Myocyte (in vitro differentiated cells): ENCODE measurements at regions not wholly inside any gene's neighbourhood (a gene's known extent, or its start where the extent isn't known, plus 50 kb on each side); places are given as distances from the start of the nearest gene placed in this dataset.
"Not testable (repeated sequence)": the region's sequence is repeated elsewhere in the genome, so short reads cannot be mapped to it uniquely, and the experiment has no call there.

Experiments used
- DNase-seq: peaks from one replicate; pipeline ENCODE4 v3.0.0-alpha.2; 2012; ENCODE audit warnings: low read depth

DNA sequence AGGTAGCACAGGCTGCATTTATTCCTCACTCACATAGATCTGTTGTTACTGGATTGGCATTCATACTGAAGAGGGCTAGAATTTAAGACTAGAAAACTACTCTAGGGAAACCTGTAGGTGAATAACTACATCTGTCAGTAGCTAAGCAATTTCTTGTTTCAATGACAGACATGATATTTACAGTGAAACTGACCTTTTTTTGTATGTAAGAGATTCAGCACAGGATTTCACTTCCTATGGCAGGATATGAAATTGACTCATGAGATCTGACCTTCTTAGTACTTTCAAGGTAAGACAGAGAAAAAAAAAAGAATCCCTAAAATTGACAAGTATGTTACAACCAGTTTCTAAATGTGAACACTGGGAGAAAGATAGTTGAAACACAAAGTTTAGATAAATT is 189.8 kb upstream of the SLC16A7 start:
- no peak for DNase-seq

DNA sequence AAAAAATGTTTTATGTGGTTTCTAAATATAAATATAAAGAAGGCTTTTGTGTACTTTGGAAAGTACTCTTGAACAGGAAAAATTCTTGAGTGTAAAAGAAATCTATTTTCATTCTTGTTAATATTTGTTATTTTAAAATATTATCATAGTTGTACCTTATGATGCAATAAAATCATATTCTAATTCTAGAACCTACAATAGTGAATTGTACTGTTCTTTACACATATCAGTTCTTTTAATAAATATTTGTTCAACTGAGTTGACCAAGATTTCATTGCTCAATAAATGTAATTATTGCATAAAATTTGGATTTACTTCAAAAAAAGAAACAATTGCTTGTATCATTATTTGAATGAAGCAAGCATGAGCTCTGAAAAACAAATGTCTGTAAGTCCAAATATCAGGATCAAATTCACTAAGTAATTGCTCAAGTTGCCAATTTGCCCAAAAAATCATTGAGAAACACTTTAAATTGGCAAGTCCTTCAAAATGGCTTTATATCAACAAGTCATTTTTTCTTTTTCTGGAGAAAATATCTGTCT is 191.6 kb upstream of the SLC16A7 start:
- no peak for DNase-seq

DNA sequence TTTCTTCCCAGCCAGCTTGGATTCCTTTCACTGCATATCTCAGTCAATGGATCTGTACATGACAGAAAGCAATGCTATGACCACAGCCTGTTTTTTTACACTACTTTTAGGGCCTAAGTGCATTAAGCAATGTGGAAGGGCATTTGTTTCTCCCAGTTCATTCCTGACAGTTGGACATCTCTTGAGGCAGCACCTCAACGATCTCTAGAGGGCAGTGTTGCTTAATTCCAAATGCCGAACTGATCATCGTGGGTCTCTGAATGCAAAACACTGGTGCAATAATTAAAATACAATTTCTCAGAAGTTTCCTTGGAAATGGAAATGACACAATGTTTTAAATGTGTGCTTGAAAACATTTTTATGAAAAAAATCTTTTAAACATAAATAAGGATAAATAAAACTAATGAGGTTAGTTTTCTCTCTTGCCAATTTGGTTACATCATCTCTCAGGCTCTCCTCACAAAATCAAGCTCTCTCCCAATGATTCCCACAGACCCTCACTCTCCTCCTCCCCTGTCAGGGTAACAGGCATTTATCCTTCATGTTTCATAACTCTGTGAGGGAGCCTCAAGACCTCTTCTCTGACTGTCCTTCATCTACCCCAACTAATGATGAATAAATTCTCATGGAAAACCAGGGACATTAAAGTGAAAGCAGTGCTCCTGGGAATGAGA is 192.4 kb upstream of the SLC16A7 start:
- DNase-seq, result peak; percentile 83

DNA sequence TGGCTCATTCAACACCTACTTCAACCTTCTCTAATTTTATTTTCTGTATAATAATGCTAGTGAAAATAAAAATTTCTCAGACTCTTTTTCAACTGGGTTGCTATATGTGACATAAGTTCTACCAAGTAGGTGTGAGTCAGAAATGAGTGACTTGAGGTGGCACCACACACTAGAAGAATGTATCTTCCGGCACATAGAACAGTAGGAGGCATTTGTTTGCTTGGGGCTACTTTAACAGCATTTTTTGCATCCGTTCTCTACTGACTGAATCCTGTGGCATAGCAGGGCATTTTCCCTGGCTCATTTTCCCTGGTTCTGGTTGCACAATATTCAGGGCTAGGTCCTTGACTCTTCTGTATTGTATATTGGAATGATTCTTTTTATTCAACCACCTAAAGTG is 194.0 kb upstream of the SLC16A7 start:
- DNase-seq, result no peak

DNA sequence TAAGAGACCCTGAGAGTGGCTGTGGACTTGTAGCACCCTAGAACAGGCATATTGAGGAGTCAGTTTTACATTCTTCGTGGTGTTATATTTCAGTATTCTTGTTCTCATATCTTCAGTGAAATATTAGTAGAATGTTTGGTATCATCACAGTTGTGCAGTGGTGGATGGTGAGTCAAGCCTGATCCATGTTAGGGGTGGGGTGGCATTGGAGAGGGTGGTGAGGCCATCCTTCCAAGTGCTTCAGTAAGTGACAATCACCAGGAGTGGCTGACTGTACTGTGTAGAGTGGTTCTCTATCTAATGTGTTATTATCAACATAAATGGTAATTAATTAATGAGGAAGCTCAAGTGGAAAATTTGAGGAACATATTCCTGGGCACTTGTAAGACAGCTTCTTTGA is 197.7 kb upstream of the SLC16A7 start:
- DNase-seq, result peak; percentile 21

DNA sequence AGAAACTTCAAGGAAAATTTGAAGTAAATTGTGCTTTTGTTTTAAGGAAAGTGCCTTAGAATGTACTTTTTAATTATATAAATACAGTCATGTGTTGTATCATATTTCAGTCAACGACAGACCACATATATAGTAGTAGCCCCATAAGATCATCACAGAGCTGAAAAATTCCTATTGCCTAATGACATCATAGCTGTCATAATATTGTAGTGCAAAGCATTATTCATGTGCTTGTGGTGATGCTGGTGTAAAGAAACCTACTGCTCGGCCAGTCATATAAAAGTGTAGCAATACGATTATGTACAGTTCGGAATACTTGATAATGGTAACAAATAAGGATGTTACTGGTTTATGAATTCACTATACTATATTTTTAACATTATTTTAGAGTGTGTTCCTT is 198.9 kb upstream of the SLC16A7 start:
- no peak for DNase-seq

DNA sequence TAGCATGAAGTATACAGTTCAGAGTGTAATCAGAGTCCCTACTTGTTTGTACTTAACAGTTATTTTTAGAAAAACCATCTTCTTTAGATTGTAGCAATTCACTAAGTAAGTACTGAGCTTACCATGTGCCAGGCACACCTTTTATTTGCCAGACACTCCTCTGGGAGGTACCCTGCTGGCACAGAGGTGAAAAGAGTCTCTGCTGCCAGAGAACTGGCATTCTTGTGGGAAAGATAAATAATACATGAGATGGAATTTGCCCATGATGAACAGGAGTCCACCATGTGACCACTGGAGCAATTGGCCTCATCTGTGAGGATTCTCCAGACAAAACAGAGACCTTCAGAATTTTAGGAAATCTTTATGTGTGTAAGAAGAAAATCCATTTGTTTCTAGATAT is 199.3 kb upstream of the SLC16A7 start:
- peak; percentile 10 for DNase-seq

DNA sequence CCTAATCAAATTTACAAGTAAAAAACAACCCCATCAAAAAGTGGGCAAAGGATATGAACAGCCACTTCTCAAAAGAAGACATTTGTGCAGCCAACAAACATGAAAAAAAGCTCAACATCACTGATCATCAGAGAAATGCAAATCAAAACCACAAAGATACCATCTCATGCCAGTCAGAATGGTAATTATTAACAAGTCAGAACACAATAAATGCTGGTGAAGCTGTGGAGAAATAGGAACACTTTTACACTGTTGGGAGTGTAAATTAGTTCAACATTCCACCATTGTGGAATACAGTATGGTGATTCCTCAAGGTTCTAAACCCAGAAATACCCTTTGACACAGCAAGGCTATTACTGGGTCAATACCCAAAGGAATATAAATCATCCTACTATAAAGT is 200.5 kb upstream of the SLC16A7 start:
- not testable (repeated sequence) for DNase-seq

DNA sequence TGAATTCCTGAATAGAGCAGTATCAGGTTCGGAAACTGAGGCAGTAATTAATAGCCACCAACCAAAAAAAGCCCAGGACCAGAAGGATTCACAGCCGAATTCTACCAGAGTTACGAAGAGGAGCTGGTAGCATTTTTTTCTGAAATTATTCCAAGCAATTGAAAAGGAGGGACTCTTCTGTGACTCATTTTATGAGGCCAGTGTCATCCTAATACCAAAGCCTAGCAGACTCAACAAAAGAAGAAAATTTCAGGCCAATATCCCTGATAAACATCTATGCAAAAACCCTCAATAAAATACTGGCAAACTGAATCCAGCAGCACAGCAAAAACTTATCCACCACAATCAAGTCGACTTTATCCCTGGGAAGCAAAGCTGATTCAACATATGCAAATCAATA is 202.3 kb upstream of the SLC16A7 start:
- no peak for DNase-seq

DNA sequence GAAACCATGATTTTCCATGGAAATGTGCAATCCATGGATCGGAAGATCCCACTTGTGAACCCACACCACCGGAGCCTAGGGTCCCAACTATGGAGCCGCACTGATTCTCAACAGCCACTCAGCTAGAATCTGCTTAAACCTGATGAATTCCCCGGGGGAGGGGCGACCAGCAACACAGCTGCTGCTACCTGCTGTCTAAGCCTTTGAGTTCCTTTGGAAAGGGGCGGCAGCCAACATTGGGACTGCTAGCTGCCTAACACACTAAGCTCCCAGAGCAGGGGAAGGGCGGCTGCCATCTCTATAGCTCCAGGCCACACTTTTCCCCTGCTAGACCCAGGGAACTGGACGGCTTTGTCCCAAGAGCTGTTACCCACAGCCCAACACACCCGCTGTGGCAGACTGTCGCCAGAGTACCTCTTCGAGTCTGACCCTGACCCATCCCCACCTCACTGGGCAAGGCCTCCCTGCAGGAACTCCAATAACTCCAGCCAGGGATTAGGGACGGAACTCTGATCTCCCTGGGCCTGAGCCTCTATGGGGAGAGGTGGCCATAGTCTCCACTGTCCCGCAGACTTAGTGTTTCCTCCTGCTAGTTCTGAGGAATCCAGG is 205.8 kb upstream of the SLC16A7 start:
- DNase-seq, result no peak

DNA sequence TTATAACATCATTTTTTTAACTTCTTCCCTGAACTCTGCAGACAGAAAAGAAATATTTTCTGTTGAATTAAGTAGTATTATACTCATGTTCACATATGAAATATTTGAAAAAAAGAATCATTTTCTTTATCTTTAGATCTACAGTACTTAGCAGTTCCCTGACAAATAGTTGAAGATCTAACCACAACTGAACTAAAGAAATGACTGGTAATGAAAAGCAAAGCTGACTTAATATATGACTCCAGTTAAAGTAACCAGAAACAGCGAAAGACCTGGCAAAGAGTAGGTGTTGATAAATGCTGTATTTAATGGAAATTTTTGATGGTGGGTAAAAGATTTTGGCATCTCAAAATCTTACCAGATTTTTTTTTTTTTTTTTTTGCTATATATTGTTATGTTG is 207.1 kb upstream of the SLC16A7 start:
- DNase-seq, result no peak

DNA sequence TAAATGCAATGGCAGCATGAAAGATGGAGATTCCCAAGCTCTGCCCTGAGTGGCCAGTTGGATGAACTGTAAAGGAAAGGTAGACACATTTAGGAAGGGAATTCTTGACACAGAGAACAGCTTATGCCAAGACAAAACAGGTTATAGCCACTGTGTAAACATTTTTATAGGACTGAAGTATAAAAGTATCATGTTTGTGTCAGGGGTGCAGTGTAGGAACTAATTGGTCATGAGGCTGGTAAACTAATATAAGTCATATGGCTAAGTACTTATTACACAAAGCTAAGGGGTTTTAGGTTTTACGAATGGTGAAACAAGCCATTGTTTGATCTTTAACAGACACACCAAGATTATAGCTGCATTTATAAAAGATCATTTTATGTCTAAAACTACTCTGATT is 207.7 kb upstream of the SLC16A7 start:
- no peak for DNase-seq

DNA sequence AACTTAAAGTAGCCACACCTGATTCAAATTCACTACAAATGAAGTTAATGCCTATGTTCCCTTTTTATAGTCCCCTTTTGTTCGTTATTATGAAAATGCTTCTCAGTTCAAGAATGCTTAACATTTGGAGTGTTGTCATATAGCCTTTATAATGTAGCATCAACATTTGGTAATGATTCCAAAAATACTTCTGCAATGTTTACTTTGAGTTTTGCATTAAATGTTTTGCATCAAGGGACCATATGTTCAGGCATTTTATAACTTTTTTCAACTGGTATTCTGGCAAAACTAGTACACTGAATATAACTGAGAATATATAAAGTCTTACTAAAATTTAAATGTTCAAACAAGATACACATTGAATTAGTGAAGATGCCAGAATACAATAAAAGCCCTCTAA is 209.6 kb upstream of the SLC16A7 start:
- DNase-seq, result no peak

DNA sequence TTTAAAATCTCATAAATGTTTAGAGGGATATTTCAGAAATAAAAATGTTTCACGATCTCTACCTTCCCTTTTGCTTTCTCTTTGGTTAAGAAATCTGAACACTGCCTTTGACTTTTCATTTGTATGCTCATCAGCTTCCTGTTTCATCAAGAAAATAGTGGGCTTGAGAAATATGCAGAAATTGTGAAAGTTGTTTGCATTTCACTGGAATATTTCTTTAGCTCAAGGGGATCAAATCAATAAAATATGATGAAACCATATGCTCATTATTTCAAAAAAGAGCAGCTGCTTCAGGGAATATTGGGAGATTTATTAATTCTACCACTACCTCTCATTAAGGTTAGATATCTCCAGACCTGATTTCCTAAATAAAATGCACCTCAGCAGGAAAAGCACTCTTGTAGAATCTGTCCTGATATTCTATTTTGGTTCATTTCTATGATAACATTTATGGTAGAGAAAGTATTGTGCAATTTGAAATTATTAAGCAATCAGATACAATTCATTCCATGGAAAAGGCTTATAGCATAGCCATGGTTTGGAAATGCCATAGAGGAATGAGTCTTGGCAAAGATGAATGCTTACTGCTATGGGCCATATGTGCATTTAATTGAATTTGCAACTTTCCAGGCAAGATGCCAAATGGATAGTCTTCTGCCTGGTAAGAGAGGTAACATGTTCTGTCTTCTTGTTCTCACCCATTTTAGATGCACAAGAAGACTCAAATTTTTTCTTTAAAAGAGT is 212.6 kb upstream of the SLC16A7 start:
- peak; percentile 4 for DNase-seq

DNA sequence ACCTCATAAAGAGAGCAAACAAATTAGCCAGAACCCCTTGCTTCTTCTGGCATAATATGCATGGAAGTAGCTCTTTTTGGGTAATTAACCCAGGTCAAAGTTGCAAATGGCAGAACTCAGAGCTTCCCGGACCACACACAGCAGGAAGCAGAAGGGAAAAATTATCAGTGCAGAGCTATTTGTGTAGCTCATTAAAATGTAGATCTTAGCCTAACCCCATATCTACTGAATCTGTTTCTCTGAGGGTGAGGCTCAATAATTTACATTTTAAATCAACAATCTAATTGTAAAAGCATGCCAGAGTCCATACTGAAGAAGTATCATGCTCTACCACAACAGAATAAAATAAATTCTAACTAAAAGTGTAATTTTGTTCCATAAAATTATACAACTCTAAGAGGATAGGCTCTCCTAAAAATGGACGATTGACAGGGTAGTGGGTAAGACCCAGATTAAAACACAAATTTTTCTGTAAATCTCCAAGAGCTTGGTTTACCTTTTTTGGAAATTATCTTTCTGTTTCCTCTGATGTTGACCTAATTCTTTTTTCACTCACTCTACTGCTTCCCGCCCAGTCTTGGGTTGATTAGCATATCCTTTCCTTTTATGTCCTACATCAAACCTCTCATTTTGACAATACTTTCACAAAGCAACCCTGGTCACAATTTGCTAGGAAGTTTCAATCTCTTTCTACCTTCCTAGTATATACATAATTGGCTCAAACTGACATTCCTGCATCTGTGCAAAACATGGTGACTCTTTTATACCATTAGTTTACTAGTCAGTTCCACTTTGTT is 213.3 kb upstream of the SLC16A7 start:
- DNase-seq, result peak; percentile 10

DNA sequence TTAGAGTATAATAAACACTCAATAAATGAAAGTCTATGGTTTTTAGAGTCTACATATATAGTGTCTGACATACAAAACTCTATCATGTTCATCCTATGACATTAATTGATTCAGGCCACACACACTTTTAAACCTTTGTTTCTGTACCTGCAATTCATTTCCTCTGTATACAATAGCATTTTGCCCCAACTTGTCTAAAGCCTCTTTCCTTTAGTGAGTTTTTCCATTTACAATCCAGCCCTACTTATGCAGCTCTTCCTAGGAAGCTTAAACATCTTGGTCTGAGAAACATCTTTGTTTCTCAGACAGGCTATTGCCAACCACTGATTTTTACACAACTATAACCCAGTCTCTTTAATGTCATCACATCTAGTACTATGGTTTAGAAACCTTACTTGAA is 214.7 kb upstream of the SLC16A7 start:
- DNase-seq, result no peak

DNA sequence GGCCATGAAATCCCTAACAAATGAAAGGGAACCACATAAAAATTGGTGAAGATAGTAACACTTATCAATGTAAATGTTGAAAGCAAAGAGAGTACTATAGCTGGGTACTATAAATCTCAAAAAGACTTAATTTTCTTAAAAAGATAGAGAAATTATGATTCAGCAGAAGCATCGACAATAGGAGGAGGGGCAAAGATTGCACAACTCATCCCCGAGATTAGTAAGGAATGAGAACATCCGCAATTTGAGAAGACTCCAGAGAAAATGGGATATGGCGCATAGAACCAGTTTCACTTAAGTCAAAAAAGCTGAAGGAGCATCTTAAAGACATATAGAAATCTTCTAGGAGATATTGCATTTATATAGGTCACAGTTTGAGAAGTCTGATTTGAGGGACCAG is 220.2 kb upstream of the SLC16A7 start:
- DNase-seq, result peak; percentile 12

DNA sequence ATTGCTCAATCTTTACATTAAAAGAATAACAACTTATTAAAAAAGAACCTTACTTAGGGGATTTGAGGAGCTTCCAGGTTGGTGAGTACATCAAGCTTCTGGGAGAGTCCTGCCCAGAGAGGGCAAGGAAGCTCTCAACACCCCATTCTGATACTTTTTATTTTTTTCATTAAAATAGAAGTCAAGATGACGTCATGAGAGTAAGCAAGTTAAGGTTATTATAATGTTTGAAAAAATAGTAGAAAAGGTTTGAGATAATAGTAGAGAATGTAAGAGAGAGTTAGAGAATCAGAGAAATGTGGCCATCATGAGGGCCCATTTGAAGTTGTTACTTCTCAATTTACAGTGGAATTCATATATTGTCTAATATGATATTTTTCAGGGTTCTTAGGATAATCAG is 221.0 kb upstream of the SLC16A7 start:
- DNase-seq, result no peak

DNA sequence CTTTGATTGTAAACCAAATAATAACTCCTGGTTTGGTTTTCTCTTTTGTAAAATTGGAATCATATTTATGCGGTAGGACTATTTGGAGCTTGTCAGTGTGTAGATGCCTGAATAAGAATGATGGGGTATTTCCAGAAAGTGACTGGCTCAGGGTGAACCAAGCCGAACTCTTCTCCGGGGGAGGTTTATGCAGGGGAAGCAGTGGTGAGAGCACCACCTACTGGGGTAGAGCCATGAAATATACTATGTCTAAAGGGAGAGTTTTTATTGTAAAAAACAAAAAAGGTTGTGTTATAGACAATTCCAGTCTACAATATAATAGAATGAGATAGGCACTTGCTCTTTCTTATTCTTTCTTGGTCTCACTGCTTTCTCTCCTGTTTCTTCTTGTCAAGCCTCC is 222.9 kb upstream of the SLC16A7 start:
- DNase-seq, result peak; percentile 16

DNA sequence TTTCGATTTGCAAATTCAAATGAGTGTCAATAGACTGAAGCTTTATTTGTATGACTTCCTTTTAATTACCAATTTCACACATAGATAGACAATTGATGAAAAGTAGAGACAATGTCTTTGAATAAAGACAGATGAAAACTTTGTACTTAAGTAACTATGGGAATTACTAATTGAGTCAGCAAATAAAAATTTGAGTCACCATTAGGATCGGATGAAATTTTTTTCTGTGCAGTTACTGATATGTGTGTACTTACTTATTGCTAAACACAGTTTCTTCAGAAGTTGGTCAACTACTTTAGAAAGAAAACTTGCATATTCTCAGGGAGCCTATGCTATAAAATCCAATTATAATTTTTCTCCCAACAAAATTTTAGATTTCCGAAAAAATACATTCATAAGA is 224.9 kb upstream of the SLC16A7 start:
- no peak for DNase-seq

DNA sequence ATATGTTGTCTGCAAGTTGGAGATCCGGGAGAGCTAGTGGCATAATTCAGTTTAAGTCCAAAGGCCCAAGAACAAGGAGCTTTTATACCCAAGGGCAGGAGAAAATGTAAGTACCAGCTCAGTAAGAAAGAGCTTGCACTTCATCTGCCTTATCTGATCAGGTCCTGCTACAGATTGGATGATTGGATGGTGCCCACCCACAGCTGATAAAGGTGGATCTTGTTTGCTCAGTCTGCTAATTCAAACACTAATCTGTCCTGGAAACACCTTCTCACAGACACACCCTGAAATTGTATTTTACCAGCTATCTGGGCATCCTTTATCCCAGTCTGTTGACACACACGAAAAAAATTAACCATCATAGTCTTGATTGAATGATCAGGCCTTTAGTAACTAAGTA is 230.7 kb upstream of the SLC16A7 start:
- no peak for DNase-seq

DNA sequence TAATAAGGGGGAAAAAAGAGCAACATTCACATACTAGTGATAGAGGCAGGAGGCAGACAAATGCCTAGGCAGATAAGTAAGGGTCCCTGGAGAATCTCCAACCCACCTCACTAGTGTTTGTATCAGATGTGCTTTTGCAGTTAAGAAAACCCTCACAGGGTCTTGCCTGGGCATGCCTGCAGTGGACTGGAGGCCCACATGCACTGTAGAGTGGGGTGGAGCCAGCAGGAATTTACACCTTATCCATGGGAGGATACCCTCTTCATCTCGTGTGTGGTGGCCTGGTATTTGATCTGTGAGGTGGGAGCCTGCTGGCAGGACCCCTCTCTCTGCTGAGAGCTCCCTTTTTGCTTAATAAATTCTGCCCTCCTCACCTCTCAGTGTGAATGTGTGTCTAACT is 238.0 kb upstream of the SLC16A7 start:
- peak; percentile 14 for DNase-seq
